ENCODE measurements at regions not wholly inside any gene's neighbourhood (a gene's known extent, or its start where the extent isn't known, plus 50 kb on each side); places are given as distances from the start of the nearest gene placed in this dataset.

DNA sequence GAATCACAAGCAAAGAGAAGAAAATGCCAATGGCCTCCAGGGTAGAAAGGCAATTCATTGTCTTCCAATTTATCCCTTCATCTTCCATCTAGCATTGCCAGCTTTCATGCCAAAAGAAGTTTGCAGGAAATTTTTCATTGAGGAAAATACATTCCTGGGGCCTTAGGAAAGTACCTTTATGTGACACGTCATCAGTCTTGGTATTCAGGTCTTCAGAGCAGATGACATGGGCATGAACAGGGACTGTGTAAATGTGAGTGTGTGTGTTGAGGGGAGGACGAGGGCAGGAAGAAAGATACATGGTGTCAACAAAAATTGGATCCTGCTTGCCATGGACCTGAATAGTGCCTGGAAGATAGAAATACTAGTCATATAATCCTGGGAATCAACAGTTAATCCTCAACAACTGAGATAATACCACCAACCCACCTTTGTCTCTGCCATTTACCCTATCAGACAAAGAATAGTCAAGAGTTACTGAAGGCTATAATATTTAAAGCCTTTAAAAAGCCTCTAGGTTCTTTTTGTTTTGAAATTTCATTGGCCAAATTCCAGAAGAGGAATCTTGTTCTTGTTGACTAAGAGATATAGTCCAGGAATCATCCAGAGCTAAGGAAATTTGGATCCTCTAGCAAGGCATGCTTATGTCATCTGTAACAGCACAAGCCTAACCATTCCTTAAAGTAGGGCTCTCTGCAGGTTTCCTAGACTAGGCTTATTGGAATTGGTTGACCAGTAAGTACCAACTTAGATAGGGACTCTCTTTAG is 405.8 kb upstream of the SASH1 start:
- no peaks in the 10 kb centered on the region for H4K20me1 ChIP-seq (ENCODE audit: insufficient read depth, low read length)
- H3K4ac ChIP-seq (ENCODE audit: low read depth, low read length) = no peak overlapping the region
- H3K4me3 ChIP-seq (ENCODE audit: insufficient read depth, low read depth, low read length) = no peak overlapping the region
- dilution Hi-C loops (cut with HindIII; ENCODE audit: low sequenced_read_pairs, unreplicated experiment) = no loop called here
- H3K79me1 ChIP-seq (ENCODE audit: low read depth in 1 of 2, low read length in 2 of 2) = no peaks in the 10 kb centered on the region
- H3K56ac ChIP-seq (ENCODE audit: extremely low read depth, insufficient read depth, low read length) = no peak overlapping the region
- no peak overlapping the region for H4K91ac ChIP-seq (ENCODE audit: insufficient read depth, low read depth, low read length)
- CTCF ChIA-PET = no interaction called here
- H2AK5ac ChIP-seq (ENCODE audit: low read depth, low read length) = no peak overlapping the region
- 71% methylated on average over 1 of the region's 2 CpGs; no CpG with 5 or more reads in 1 of the 2 experiments for WGBS, 2 experiments (ENCODE audit: extremely low coverage in 2 of 2, insufficient read length in 1 of 2)
- H3K4me1 ChIP-seq (ENCODE audit: control insufficient read depth, insufficient read depth, low read length) = peaks cover 3% of the 10 kb centered on the region; the same call in 1 of the 2 replicates
- H2BK120ac ChIP-seq (ENCODE audit: low read depth, low read length) = no peak overlapping the region
- no peak overlapping the region for H3K14ac ChIP-seq (replicated peaks; ENCODE audit: low read depth, low read length)
- no peaks in the 10 kb centered on the region for H3K36me3 ChIP-seq (ENCODE audit: control insufficient read depth, insufficient read depth, low read length)
- no TSS peak for BruUV-seq (replicated peaks)
- no peaks in the 10 kb centered on the region for H3K9me1 ChIP-seq (ENCODE audit: insufficient read depth, low read length)
- no peak overlapping the region for H2BK15ac ChIP-seq (ENCODE audit: low read depth, low read length)
- H4K8ac ChIP-seq (ENCODE audit: low read depth in 2 of 2, low read length in 2 of 2) = no peak overlapping the region
- H3K23ac ChIP-seq (ENCODE audit: low read depth, low read length) = no peak overlapping the region
- no peak overlapping the region for H3K4me2 ChIP-seq (ENCODE audit: low read depth, low read length)
- H2BK5ac ChIP-seq (ENCODE audit: low read depth, low read length, poor library complexity, severe bottlenecking) = no peak overlapping the region
- no peak overlapping the region for H3K18ac ChIP-seq (ENCODE audit: low read depth, low read length)
- no peak overlapping the region for H2AK9ac ChIP-seq (replicated peaks; ENCODE audit: low read depth, low read length, poor library complexity)
- no peak overlapping the region for H3K27ac ChIP-seq (ENCODE audit: insufficient read depth, low read length)
- in situ Hi-C loops (cut with MboI; ENCODE audit: low sequenced_read_pairs) = no loop called here
- no peaks in the 10 kb centered on the region; the same call in 1 of the 2 replicates for H3K27me3 ChIP-seq (ENCODE audit: control insufficient read depth, insufficient read depth, low read length)
- no peak for TF ChIP-seq NFE2L2 (IDR thresholded peaks at IDR 0.05; ENCODE audit: low read depth, low read length)
- TF ChIP-seq ELK1 (IDR thresholded peaks at IDR 0.05; ENCODE audit: borderline replicate concordance, low read depth, low read length) = no peak
- TF ChIP-seq SMC3 (IDR thresholded peaks at IDR 0.05; ENCODE audit: low read depth, low read length) = no peak
- intact Hi-C loops (cut with micrococcal nuclease) = no loop called here
- ATAC-seq (ENCODE audit: low read depth) = no peak
- H2BK20ac ChIP-seq (ENCODE audit: low read depth, low read length) = no peak overlapping the region
- peak; percentile 5 for DNase-seq
- H3K9me3 ChIP-seq (ENCODE audit: control insufficient read depth, insufficient read depth, low read length) = no peaks in the 10 kb centered on the region
- no peak overlapping the region for H4K5ac ChIP-seq (ENCODE audit: low read depth, low read length)
- H3K9ac ChIP-seq (ENCODE audit: low read depth, low read length) = no peak overlapping the region
- POLR2A ChIA-PET (ENCODE audit: unreplicated experiment) = no interaction called here
- no peak overlapping the region for H2AFZ ChIP-seq (replicated peaks; ENCODE audit: low read length, poor library complexity)

Data from IMR-90 (cell line).